22Rv1 (cell line): ENCODE measurements at regions not wholly inside any gene's neighbourhood (a gene's known extent, or its start where the extent isn't known, plus 50 kb on each side); places are given as distances from the start of the nearest gene placed in this dataset.
"Not testable (repeated sequence)": the region's sequence is repeated elsewhere in the genome, so short reads cannot be mapped to it uniquely, and the experiment has no call there.

Source experiments
- H3K27ac ChIP-seq: fragments of 450-650 bp; 2 replicates; pipeline ENCODE4 v1.5.1; 2017
- ZFX ChIP-seq: fragments of 450-650 bp; IDR thresholded peaks from 2 replicates; pipeline ENCODE4 v1.6.1; 2017; ENCODE audit warnings: antibody characterized with exemption, borderline replicate concordance
- TF ChIP-seq, protein P1 (sequence below): fragments of 450-650 bp; IDR thresholded peaks from 2 replicates; pipeline ENCODE4 v1.5.1; 2017; ENCODE audit warnings: mild to moderate bottlenecking

DNA sequence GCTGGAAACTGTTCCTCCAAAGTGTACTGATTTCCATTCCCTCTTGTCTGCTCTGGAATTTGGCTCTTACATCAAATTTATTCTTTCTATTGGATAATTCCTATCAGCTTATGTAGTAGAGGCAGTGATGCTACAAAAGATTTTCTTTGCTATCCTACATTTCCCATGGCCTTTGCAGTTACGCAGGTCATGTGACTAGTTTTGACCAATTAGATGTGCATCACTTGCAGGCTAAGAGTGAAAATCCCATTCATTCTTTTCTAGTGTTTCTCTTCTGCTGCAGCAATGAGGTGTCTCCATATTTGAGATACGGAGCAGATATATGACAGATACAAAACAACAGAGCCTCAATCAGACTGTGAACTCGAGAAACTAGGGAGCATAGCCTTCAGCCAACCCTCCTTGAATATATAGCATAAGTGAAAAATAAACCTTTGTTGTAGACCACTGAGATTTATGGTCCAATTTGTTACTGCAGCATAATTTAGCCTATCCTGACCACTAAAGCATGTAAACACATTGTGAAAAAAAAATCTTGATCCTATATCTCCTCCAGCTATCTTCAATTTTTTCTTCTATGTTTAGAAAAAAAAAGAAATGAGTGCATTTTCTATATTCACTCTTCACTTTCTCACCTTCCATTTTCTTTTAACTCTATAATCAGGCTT is 102.0 kb downstream of the HNMT start:
- no peak overlapping the region for H3K27ac ChIP-seq
- TF ChIP-seq, protein P1, sequence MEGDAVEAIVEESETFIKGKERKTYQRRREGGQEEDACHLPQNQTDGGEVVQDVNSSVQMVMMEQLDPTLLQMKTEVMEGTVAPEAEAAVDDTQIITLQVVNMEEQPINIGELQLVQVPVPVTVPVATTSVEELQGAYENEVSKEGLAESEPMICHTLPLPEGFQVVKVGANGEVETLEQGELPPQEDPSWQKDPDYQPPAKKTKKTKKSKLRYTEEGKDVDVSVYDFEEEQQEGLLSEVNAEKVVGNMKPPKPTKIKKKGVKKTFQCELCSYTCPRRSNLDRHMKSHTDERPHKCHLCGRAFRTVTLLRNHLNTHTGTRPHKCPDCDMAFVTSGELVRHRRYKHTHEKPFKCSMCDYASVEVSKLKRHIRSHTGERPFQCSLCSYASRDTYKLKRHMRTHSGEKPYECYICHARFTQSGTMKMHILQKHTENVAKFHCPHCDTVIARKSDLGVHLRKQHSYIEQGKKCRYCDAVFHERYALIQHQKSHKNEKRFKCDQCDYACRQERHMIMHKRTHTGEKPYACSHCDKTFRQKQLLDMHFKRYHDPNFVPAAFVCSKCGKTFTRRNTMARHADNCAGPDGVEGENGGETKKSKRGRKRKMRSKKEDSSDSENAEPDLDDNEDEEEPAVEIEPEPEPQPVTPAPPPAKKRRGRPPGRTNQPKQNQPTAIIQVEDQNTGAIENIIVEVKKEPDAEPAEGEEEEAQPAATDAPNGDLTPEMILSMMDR = no peak
- no peak for TF ChIP-seq ZFX

DNA sequence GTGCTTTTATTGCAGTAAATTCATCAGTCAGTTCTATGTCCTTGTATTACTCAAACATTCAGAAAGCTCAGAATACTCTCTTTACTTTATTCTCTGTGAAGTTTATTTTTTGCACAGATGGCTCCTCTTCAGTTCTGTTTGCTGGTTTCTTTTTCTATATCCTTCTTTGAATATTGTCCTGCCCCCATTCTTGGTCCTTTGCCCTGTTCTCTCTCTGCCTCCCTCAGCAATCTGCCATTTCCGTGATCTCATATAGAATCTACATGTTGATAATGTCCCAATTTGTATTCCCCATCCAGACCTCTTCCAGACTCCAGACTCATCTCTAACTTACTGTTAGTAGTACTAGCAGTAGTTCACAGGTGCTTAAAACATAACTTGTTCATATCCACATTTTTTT is 102.6 kb downstream of the HNMT start:
- H3K27ac ChIP-seq = no peak overlapping the region
- TF ChIP-seq, protein P1 = no peak

DNA sequence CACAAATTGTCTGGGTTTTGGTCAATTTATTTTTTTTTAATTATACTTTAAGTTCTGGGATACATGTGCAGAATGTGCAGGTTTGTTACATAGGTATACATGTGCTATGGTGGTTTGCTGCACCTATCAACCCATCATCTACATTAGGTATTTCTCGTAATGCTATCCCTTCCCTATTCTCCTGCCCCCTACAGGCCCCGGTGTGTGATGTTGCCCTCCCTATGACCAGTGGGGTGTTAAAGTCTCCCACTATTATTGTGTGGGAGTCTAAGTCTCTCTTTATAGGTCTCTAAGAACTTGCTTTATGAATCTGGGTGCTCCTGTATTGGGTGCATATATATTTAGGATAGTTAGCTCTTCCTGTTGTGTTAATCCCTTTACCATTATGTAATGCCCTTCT is 104.4 kb downstream of the HNMT start:
- H3K27ac ChIP-seq = not testable (repeated sequence)

DNA sequence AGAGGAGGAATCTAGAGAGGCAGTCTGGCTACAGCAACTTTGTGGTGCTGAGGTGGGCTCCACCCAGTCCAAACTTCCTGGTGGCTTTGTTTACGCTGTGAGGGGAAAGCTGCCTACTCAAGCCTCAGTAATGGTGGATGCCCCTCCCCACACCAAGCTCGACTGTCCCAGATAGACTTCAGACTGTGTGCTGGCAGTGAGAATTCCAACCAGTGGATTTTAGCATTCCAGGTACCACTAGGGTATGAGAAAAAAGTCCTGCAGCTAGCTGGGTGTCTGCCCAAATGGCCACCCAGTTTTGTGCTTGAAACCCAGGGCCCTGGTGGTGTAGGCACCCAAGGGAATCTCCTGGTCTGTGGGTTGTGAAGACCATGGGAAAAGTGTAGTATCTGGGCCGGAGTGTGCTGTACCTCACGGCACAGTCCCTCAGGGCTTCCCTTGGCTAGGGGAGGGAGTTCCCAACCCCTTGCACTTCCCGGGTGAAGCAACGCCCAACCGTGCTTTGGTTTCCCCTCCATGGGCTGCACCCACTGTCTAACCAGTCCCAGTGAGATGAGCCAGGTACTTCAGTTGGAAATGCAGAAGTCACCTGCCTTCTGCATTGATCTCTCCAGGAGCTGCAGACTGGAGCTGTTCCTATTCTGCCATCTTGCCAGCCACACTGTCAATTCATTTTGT is 106.9 kb downstream of the HNMT start:
- not testable (repeated sequence) for H3K27ac ChIP-seq

DNA sequence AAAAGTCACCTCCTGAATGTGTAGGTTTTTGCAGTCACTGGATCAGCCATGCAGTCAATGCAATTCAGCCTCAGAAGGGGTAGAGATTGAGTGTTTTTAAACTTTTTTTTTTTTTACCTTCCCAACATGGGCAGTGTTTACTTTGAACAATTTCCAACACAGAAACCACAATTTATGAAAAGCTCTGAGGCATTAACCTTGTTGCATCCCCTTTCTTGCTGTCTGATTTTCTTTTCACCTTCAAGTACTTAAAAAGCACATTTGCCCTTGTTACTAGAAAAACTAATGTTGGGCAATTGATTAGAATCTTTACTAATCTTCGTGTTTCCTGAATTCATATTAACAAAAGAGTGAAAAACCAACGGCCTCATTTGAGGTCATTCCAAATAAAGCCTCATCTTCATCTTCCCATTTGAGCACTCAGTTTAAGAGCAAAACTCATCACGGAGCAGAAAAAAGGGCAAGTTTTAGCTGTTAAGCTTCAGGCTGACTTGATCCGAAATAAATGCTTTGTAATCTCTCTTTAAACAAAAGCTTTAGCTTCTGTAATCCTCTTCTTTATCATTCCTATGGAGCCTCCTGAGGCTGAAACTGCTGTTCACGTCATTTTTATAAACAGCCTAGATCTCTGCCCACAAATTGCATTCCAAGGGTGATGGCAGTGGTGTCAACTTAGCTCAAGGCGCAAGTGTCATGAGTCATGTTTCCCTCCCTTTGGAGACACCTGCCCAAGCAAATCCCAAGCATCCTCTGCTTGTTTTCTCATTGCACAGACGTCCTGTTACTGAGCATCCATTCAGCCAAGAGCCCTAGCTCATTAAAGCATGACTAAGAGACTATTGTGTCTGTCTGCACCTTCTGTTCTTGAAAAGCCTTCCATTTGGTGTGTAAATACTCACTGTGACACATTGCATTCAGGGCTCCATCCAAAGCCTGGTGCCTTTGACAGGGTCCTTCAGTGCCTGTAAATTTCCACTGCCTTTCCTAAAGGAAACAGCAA is 107.7 kb downstream of the HNMT start:
- no peak overlapping the region for H3K27ac ChIP-seq
- no peak for TF ChIP-seq ZFX
- TF ChIP-seq, protein P1 = no peak

DNA sequence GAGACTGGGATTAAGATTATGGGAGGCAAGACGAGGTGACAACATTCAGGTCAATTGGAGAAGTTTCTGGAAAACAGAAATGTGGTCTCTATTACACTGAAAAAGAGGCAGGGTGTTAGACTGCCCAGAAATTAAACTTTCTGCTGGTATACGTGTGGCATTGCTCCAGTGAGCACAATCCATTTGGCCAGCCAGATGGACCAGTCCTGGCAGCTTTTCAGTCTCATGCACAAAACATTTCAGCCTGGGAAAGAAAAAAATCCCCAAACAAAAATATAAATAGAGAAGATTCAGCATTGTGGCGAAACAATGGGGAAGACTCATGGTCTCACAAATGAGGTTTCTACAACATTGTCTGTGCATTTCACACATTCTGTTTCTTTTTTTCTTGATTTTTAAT is 113.9 kb downstream of the HNMT start:
- TF ChIP-seq, protein P1 = no peak
- TF ChIP-seq ZFX = no peak
- H3K27ac ChIP-seq = no peak overlapping the region

DNA sequence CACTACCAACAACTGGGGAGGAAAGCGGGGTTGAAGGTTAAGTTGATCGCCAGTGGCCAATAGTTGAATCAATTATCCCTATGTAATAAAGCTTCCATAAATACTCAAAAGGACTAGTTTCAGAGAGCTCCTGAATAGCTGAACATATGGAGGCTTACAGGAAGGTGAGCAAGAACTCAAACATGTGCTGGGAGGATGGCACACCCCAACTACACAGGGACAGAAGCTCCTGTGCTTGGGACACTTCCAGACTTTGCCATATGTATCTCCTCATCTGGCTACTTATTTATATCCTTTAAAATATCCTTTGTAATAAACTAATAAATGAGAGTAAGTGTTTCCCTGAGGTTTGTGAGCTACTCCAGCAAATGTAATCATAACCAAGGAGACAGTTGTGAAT is 115.7 kb downstream of the HNMT start:
- no peak overlapping the region for H3K27ac ChIP-seq
- TF ChIP-seq, protein P1 = no peak
- no peak for TF ChIP-seq ZFX
